HepG2 (cell line): ENCODE measurements at regions not wholly inside any gene's neighbourhood (a gene's known extent, or its start where the extent isn't known, plus 50 kb on each side); places are given as distances from the start of the nearest gene placed in this dataset.

Source experiments
- ATAC-seq: fragments of 200-7000 bp; cut with Tn5 transposase; 3 replicates; pipeline ENCODE4 v1.9.1; 2020; ENCODE audit warnings: mild to moderate bottlenecking, moderate library complexity
- BruUV-seq: library from RNA; stranded (reverse); fragments of 400-500 nt; replicated peaks from 2 replicates; lab custom pipeline; 2021; lab: Mats Ljungman, UMichigan
- CTCF ChIA-PET: fragments of 300-600 bp; formaldehyde crosslinking; extraction: SDS; loops from one replicate; lab custom pipeline; 2021; ENCODE audit warnings: low total read pairs, inconsistent platforms, low intra/inter-chr PET ratio; lab: Yijun Ruan, JAX
- POLR2A ChIA-PET: fragments of 350-600 bp; sonication (Branson Sonifier 250); formaldehyde crosslinking; loops from one replicate; lab custom pipeline; 2020; ENCODE audit warnings: antibody characterized with exemption, inconsistent platforms; lab: Yijun Ruan, JAX
- DNase-seq: peaks from one replicate; pipeline ENCODE4 v3.0.0-alpha.2; 2015; ENCODE audit warnings: low spot score
- FAIRE-seq: peaks from 3 replicates; lab custom pipeline; 2011; peaks lifted over from hg19 to GRCh38; lab: Jason Lieb, UNC
- H2AFZ ChIP-seq: one replicate; pipeline ENCODE4 v1.6.1; 2011; ENCODE audit warnings: low read length, inconsistent platforms
- H3K27ac ChIP-seq: fragments of 300-600 bp; 3 replicates; pipeline ENCODE4 v1.8.0; 2011; ENCODE audit warnings: mixed run types, mild to moderate bottlenecking, mixed read lengths, low read length, inconsistent platforms; ENCODE audit not compliant: insufficient read depth; ENCODE audit errors: extremely low read length
- H3K27me3 ChIP-seq, 2 experiments: fragments of 200-600 bp in 1 of 2; 2 replicates in 1 of 2; 3 replicates in 1 of 2; pipeline versions ENCODE4 v1.6.0 to v1.8.0; 2011; ENCODE audit warnings: low read length in 2 of 2, mild to moderate bottlenecking in 2 of 2, moderate library complexity in 2 of 2, inconsistent platforms in 1 of 2; ENCODE audit not compliant: insufficient read depth in 2 of 2, control insufficient read depth in 1 of 2
- H3K36me3 ChIP-seq, 2 experiments: fragments of 200-600 bp in 1 of 2; replicated peaks in 1 of 2; 2 replicates in 1 of 2; 3 replicates in 1 of 2; pipeline versions ENCODE4 v1.5.1 to v1.8.0; 2011; ENCODE audit warnings: low read length in 2 of 2, inconsistent platforms in 1 of 2; ENCODE audit not compliant: insufficient read depth in 2 of 2, control insufficient read depth in 1 of 2
- H3K4me1 ChIP-seq: 2 replicates; pipeline ENCODE4 v1.5.1; 2012; ENCODE audit warnings: low read length, inconsistent platforms; ENCODE audit not compliant: insufficient read depth
- H3K4me2 ChIP-seq: 2 replicates; pipeline ENCODE4 v1.6.0; 2011; ENCODE audit warnings: low read depth, low read length, inconsistent platforms
- H3K4me3 ChIP-seq, 3 experiments: fragments of 200-600 bp in 1 of 3; sonication (generic), shearing (Covaris generic) in 1 of 3; replicated peaks in 1 of 3; 2 replicates each; pipeline ENCODE4 v1.5.1; 2011 to 2016; ENCODE audit warnings: low read length in 3 of 3, inconsistent platforms in 2 of 3, low read depth in 2 of 3, mild to moderate bottlenecking in 2 of 3, control low read depth in 1 of 3, mixed read lengths in 1 of 3; ENCODE audit not compliant: insufficient read depth in 1 of 3
- H3K79me2 ChIP-seq: one replicate; pipeline ENCODE4 v1.6.1; 2011; ENCODE audit warnings: low read length, inconsistent platforms; ENCODE audit not compliant: insufficient read depth
- H3K9ac ChIP-seq: 2 replicates; pipeline ENCODE4 v1.6.0; 2011; ENCODE audit warnings: mild to moderate bottlenecking, low read depth, low read length, inconsistent platforms; ENCODE audit not compliant: insufficient read depth
- H3K9me3 ChIP-seq: 2 replicates; pipeline ENCODE4 v1.5.1; 2012; ENCODE audit warnings: mild to moderate bottlenecking, low read length
- H4K20me1 ChIP-seq: 2 replicates; pipeline ENCODE4 v1.6.0; 2011; ENCODE audit warnings: inconsistent platforms, mild to moderate bottlenecking, low read length, moderate library complexity; ENCODE audit not compliant: insufficient read depth
- CCDC6 ChIP-seq: sonication (generic); formaldehyde crosslinking; IDR thresholded peaks from 2 replicates; pipeline ENCODE4 v1.8.1; 2022; ENCODE audit warnings: mild to moderate bottlenecking, missing genetic modification reagents, moderate library complexity
- E2F2 ChIP-seq: sonication (generic); formaldehyde crosslinking; IDR thresholded peaks from 2 replicates; pipeline ENCODE4 v1.4.0; 2020; ENCODE audit warnings: missing genetic modification reagents, borderline replicate concordance
- EHMT2 ChIP-seq: fragments of 200-600 bp; sonication (generic); IDR thresholded peaks from 2 replicates; pipeline ENCODE4 v1.7.0; 2017; ENCODE audit warnings: antibody characterized with exemption, low read depth, low read length, borderline replicate concordance
- IKZF1 ChIP-seq: fragments of 450-650 bp; IDR thresholded peaks from 2 replicates; pipeline ENCODE4 v1.7.1; 2016
- KDM5A ChIP-seq: fragments of 200-600 bp; sonication (generic); IDR thresholded peaks from 2 replicates; pipeline ENCODE4 v1.7.0; 2018; ENCODE audit warnings: antibody characterized with exemption, mild to moderate bottlenecking, low read length, borderline replicate concordance
- PITX1 ChIP-seq: sonication (generic); formaldehyde crosslinking; IDR thresholded peaks from 2 replicates; pipeline ENCODE4 v1.5.1; 2020; ENCODE audit warnings: mild to moderate bottlenecking, missing genetic modification reagents
- SMARCC2 ChIP-seq: fragments of 450-650 bp; IDR thresholded peaks from 2 replicates; pipeline ENCODE4 v1.6.1; 2017; ENCODE audit warnings: antibody characterized with exemption, mild to moderate bottlenecking
- TEF ChIP-seq: sonication (generic); formaldehyde crosslinking; IDR thresholded peaks from 2 replicates; pipeline ENCODE4 v1.5.0; 2020; ENCODE audit warnings: missing genetic modification reagents
- TFDP1 ChIP-seq: IDR thresholded peaks from 2 replicates; pipeline ENCODE4 v1.6.1; 2016; ENCODE audit warnings: missing compliant biosample characterization, missing genetic modification reagents, borderline replicate concordance
- THRA ChIP-seq: sonication (generic); formaldehyde crosslinking; IDR thresholded peaks from 2 replicates; pipeline ENCODE4 v1.4.0; 2020; ENCODE audit warnings: missing genetic modification reagents, borderline replicate concordance
- ZNF160 ChIP-seq: sonication (generic); formaldehyde crosslinking; IDR thresholded peaks from 2 replicates; pipeline ENCODE4 v1.8.0; 2022; ENCODE audit warnings: mild to moderate bottlenecking, inconsistent platforms, missing genetic modification reagents
- ZNF234 ChIP-seq: sonication (generic); formaldehyde crosslinking; conservative IDR thresholded peaks from 2 replicates; pipeline ENCODE4 v1.5.1; 2020; ENCODE audit warnings: mild to moderate bottlenecking, missing genetic modification reagents
- ZNF282 ChIP-seq: fragments of 450-650 bp; IDR thresholded peaks from 2 replicates; pipeline ENCODE4 v1.6.1; 2018; ENCODE audit not compliant: partially characterized antibody
- ZNF350 ChIP-seq: sonication (generic); formaldehyde crosslinking; IDR thresholded peaks from 2 replicates; pipeline ENCODE4 v1.4.0; 2020; ENCODE audit warnings: mild to moderate bottlenecking, low read depth, missing genetic modification reagents, borderline replicate concordance
- ZNF460 ChIP-seq: sonication (generic); formaldehyde crosslinking; IDR thresholded peaks from 2 replicates; pipeline ENCODE4 v1.5.1; 2020; ENCODE audit warnings: missing genetic modification reagents, mild to moderate bottlenecking, borderline replicate concordance
- ZNF576 ChIP-seq: sonication (generic); formaldehyde crosslinking; IDR thresholded peaks from 2 replicates; pipeline ENCODE4 v1.4.0; 2020; ENCODE audit warnings: mild to moderate bottlenecking, missing genetic modification reagents
- ZNF619 ChIP-seq: sonication (generic); formaldehyde crosslinking; IDR thresholded peaks from 2 replicates; pipeline ENCODE4 v1.4.0; 2020; ENCODE audit warnings: mild to moderate bottlenecking, missing genetic modification reagents
- ZNF75D ChIP-seq: sonication (generic); formaldehyde crosslinking; IDR thresholded peaks from 2 replicates; pipeline ENCODE4 v1.8.1; 2023; ENCODE audit warnings: missing genetic modification reagents, mild to moderate bottlenecking, borderline replicate concordance
- ZNF775 ChIP-seq: sonication (generic); formaldehyde crosslinking; IDR thresholded peaks from 2 replicates; pipeline ENCODE4 v1.4.0; 2020; ENCODE audit warnings: missing genetic modification reagents, mild to moderate bottlenecking, moderate library complexity, borderline replicate concordance
- ZNF891 ChIP-seq: sonication (generic); formaldehyde crosslinking; IDR thresholded peaks from 2 replicates; pipeline ENCODE4 v1.5.0; 2020; ENCODE audit warnings: mild to moderate bottlenecking, missing genetic modification reagents
- WGBS: methylation state at CpG from one replicate; pipeline ENCODE4 v1.1.6; 2017; ENCODE audit warnings: low lambda C conversion rate; 5-methylcytosine and 5-hydroxymethylcytosine counted together
- in situ Hi-C: cut with HindIII; loops from 2 replicates; pipeline ENCODE4 v1.10.0; 2017; ENCODE audit warnings: low pct_unique_long_range_greater_than_20kb; ENCODE audit not compliant: extremely low pct_ligation_motif_present
- intact Hi-C: fragments of 100-400 bp; cut with micrococcal nuclease; formaldehyde crosslinking; loops from one replicate; pipeline ENCODE4 v1.10.0; 2022; ENCODE audit not compliant: unreplicated experiment

GRCh38 chr6:126266664-126267063 is 73.3 kb upstream of the CENPW start (continued):
- TF ChIP-seq ZNF619 (CRISPR knock-in tag) (no peak), ZNF234 (CRISPR knock-in tag) (no peak), ZNF460 (CRISPR knock-in tag) (no peak), SMARCC2 (no peak), ZNF75D (CRISPR knock-in tag) (no peak), TEF (CRISPR knock-in tag) (no peak), ZNF350 (CRISPR knock-in tag) (no peak)

- no peak overlapping the region for H2AFZ ChIP-seq
- H3K27me3 ChIP-seq: no peaks in the 10 kb centered on the region
- no peak overlapping the region for H3K4me3 ChIP-seq
- no TSS peak for BruUV-seq
- ChIA-PET POLR2A (no interaction called here), CTCF (no interaction called here)
- in situ Hi-C loops: no loop called here
- no peaks in the 10 kb centered on the region for H3K9me3 ChIP-seq
- H4K20me1 ChIP-seq: no peaks in the 10 kb centered on the region
- no peaks in the 10 kb centered on the region for H3K36me3 ChIP-seq
- no peaks in the 10 kb centered on the region for H3K4me1 ChIP-seq
- WGBS: 98% methylated on average over 1 of the region's 1 CpG
- H3K9ac ChIP-seq: no peak overlapping the region
- ATAC-seq (no peak), FAIRE-seq (no peak), DNase-seq (no peak)
- no peak overlapping the region for H3K4me2 ChIP-seq
- H3K27ac ChIP-seq: no peak overlapping the region
- intact Hi-C loops: no loop called here
- no peaks in the 10 kb centered on the region for H3K79me2 ChIP-seq
- no peak for TF ChIP-seq SMARCC2
- no peak for TF ChIP-seq PITX1 (CRISPR knock-in tag)
- no peak for TF ChIP-seq ZNF576 (CRISPR knock-in tag)
- TF ChIP-seq E2F2 (CRISPR knock-in tag): no peak
- no peak for TF ChIP-seq THRA (CRISPR knock-in tag)
- no peak for TF ChIP-seq ZNF891
- TF ChIP-seq CCDC6 (CRISPR knock-in tag): no peak
- no peak for TF ChIP-seq IKZF1
- no peak for TF ChIP-seq ZNF282
- no peak for TF ChIP-seq ZNF775 (CRISPR knock-in tag)
- TF ChIP-seq ZNF160 (CRISPR knock-in tag): no peak
- TF ChIP-seq TFDP1 (CRISPR knock-in tag): no peak
- no peak for TF ChIP-seq EHMT2
- no peak for TF ChIP-seq KDM5A
These were observed 72.3 kb upstream of the CENPW start for GRCh38 chr6:126267626-126268025.
